IPS-15b (cell line): ENCODE measurements at regions not wholly inside any gene's neighbourhood (a gene's known extent, or its start where the extent isn't known, plus 50 kb on each side); places are given as distances from the start of the nearest gene placed in this dataset.
"Not testable (repeated sequence)": the region's sequence is repeated elsewhere in the genome, so short reads cannot be mapped to it uniquely, and the experiment has no call there.

Experiments used
- H3K27me3 ChIP-seq: one replicate; pipeline ENCODE4 v1.6.1; 2013; ENCODE audit warnings: low read length; ENCODE audit not compliant: control insufficient read depth, insufficient read depth
- H3K36me3 ChIP-seq: one replicate; pipeline ENCODE4 v1.6.1; 2013; ENCODE audit warnings: low read length; ENCODE audit not compliant: control insufficient read depth, insufficient read depth
- H3K4me1 ChIP-seq: one replicate; pipeline ENCODE4 v1.6.1; 2013; ENCODE audit warnings: mild to moderate bottlenecking, low read length; ENCODE audit not compliant: control insufficient read depth, insufficient read depth
- H3K4me3 ChIP-seq: one replicate; pipeline ENCODE4 v1.5.1; 2013; ENCODE audit warnings: low read depth, low read length
- H3K9ac ChIP-seq: one replicate; pipeline ENCODE4 v1.6.1; 2013; ENCODE audit warnings: low read depth, mild to moderate bottlenecking, low read length
- H3K9me3 ChIP-seq: one replicate; pipeline ENCODE4 v1.6.1; 2013; ENCODE audit warnings: mild to moderate bottlenecking, low read length; ENCODE audit not compliant: control insufficient read depth, insufficient read depth

DNA sequence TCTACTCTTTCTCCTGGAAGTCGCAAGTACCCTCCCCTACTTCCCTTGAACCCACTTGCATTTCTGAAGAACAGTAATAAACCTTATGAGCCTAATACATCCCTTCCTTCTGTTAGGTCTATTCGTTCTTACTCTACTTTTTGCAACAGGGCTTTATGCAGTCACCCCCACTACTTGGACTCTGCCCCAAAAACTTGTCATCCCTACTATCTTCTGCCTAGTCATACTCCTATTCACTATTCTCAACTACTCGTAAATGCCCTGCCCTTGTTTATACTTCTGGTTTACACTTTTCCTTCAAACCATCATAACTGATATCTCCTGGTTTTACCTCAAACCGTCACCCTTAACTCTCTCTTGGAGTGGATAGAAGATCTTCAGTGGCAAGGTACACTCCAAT, 55.2 kb upstream of the SLIT2 start:
- no peaks in the 10 kb centered on the region for H3K4me1 ChIP-seq
- H3K9me3 ChIP-seq = no peaks in the 10 kb centered on the region
- no peaks in the 10 kb centered on the region for H3K27me3 ChIP-seq
- H3K9ac ChIP-seq = no peak overlapping the region
- H3K36me3 ChIP-seq = no peaks in the 10 kb centered on the region
- no peak overlapping the region for H3K4me3 ChIP-seq

- H3K4me3 ChIP-seq = no peak overlapping the region
- no peaks in the 10 kb centered on the region for H3K4me1 ChIP-seq
- H3K36me3 ChIP-seq = no peaks in the 10 kb centered on the region
- H3K9me3 ChIP-seq = no peaks in the 10 kb centered on the region
- no peak overlapping the region for H3K9ac ChIP-seq
- H3K27me3 ChIP-seq = no peaks in the 10 kb centered on the region
Measured at GRCh38 chr4:20195071-20195885, 56.4 kb upstream of the SLIT2 start.

DNA sequence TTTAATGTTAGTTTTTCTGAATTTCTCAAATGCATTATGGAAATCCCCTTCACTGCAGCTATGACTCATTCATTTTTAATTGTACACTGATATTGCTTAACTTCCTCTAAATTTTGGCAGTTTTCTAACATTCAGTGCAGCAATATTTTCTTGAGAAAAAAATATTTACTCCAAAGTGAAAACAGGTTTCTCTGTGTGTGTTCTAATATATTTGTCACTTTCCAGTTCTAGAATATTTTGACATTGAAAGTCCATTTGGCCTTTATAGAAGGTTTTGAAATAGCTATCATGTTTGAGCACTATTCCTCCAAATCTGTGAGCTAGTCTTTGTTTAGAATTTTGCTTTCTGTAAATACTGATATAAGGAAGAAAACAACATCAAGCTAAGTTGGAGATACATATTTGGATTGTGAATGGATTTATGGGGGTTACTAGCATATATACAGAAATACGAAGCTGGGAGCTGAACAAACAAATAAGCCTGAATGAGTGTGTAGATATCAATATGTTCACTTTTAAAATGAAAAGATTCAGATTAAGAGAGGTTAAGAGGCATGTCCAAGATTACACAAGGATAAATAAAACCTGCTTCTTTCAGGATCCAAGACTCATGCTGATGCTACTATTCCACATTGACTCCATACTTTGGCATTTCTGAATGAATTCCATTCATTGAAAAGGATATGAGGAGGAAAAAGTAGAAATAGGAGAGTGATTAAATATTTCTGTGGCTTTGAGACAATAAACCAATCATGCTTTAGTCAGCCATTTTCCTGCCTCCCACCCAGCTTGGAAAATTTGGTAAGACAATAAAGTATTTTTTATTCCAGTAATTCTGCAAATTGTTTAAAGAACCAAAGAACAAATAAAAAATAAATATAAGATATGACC, 57.3 kb upstream of the SLIT2 start:
- Histone ChIP-seq H3K9me3 (no peaks in the 10 kb centered on the region), H3K36me3 (no peaks in the 10 kb centered on the region), H3K9ac (no peak overlapping the region), H3K27me3 (no peaks in the 10 kb centered on the region), H3K4me3 (no peak overlapping the region), H3K4me1 (no peaks in the 10 kb centered on the region)

DNA sequence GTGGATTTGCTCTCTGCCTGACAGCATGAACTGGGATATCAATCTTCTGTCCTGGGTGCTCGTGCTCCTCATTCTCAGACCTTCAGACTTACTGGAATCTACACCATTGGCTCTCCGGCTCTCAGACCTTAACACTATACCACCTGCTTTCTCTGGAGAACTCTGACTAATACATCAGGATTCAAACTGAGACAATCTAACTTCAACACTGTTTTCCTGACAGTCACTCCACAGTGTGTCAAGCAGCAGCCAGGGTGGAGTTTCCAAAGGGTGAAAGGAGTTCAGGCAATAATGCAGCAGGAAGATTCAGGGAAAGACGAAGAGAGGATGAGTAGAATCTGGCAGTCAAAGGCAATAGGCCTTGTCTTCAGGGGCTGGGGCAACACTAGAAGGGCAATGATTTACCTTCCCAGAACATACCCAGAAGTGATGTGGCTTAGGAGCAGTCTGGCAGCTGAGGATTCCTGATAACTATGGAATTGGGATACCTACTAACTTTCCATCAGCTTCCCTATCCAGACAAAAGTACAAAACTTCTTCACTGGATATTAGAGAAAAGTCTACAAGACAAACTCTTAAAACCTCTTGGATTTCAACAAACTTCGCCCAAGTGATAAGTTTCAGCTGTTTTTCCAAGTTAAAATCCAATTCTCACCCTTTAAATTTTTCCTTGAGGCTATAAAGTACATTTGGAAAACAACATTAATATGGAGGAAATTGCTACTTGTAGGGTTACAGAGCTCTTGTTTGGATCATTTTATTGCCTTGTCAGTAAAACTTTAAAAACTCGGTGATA, 58.4 kb upstream of the SLIT2 start:
- no peaks in the 10 kb centered on the region for H3K9me3 ChIP-seq
- H3K4me1 ChIP-seq = no peaks in the 10 kb centered on the region
- H3K9ac ChIP-seq = no peak overlapping the region
- H3K27me3 ChIP-seq = no peaks in the 10 kb centered on the region
- H3K36me3 ChIP-seq = no peaks in the 10 kb centered on the region
- H3K4me3 ChIP-seq = no peak overlapping the region

- no peaks in the 10 kb centered on the region for H3K4me1 ChIP-seq
- no peaks in the 10 kb centered on the region for H3K27me3 ChIP-seq
- H3K9ac ChIP-seq = no peak overlapping the region
- no peaks in the 10 kb centered on the region for H3K36me3 ChIP-seq
- no peaks in the 10 kb centered on the region for H3K9me3 ChIP-seq
- H3K4me3 ChIP-seq = no peak overlapping the region
Measured at GRCh38 chr4:20192736-20193135, 59.0 kb upstream of the SLIT2 start.

GRCh38 chr4:20185103-20185502, 66.6 kb upstream of the SLIT2 start:
- Histone ChIP-seq H3K9ac (no peak overlapping the region), H3K4me3 (no peak overlapping the region), H3K36me3 (no peaks in the 10 kb centered on the region), H3K27me3 (no peaks in the 10 kb centered on the region), H3K9me3 (no peaks in the 10 kb centered on the region), H3K4me1 (no peaks in the 10 kb centered on the region)

DNA sequence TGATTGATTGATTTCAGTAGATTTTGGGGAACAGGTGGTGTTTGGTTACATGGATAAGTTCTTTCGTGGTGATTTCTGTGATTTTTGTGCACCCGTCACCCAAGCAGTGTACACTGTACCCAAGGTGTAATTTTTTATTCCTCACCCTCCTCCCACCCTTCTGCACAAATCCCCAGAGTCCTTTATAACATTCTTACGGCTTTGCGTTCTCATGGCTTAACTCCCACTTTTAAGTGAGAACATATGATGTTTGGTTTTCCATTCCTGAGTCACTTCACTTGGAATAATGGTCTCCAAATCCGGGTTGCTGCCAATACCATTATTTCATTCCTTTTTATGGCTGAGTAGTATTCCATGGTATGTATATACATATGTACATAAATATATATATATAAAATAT, 68.6 kb upstream of the SLIT2 start:
- not testable (repeated sequence) for H3K4me3 ChIP-seq

GRCh38 chr4:20181926-20182325, 69.8 kb upstream of the SLIT2 start:
- Histone ChIP-seq H3K4me3 (no peak overlapping the region), H3K36me3 (no peaks in the 10 kb centered on the region)

More for the DNA sequence above, 68.6 kb upstream of the SLIT2 start:
- H3K4me1 ChIP-seq, H3K9ac ChIP-seq, H3K27me3 ChIP-seq, H3K9me3 ChIP-seq, H3K36me3 ChIP-seq: not testable (repeated sequence)

DNA sequence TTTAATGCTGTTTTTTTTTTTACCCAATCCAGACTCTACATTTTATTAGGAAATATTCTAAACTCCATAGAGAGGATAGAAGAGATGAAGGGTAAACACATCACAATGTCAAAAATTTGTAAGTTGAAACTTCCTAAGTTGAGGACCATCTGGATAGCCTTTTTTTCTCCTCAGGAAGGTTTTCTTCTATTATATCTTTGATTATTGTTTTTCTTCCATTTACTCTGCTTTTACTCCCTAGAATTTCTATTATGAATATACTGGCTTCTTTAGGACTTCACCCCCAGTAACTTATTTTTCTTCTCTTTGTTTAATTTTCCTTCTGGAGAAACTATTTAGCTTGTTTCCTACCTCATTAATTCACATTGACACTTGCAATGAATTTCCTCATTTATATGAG, 71.2 kb upstream of the SLIT2 start:
- H3K36me3 ChIP-seq = no peaks in the 10 kb centered on the region
- no peaks in the 10 kb centered on the region for H3K27me3 ChIP-seq
- H3K9ac ChIP-seq = no peak overlapping the region
- no peaks in the 10 kb centered on the region for H3K4me1 ChIP-seq
- H3K9me3 ChIP-seq = no peaks in the 10 kb centered on the region
- H3K4me3 ChIP-seq = no peak overlapping the region

More at GRCh38 chr4:20181926-20182325, 69.8 kb upstream of the SLIT2 start:
- no peaks in the 10 kb centered on the region for H3K4me1 ChIP-seq
- no peaks in the 10 kb centered on the region for H3K27me3 ChIP-seq
- H3K9ac ChIP-seq = no peak overlapping the region
- no peaks in the 10 kb centered on the region for H3K9me3 ChIP-seq

DNA sequence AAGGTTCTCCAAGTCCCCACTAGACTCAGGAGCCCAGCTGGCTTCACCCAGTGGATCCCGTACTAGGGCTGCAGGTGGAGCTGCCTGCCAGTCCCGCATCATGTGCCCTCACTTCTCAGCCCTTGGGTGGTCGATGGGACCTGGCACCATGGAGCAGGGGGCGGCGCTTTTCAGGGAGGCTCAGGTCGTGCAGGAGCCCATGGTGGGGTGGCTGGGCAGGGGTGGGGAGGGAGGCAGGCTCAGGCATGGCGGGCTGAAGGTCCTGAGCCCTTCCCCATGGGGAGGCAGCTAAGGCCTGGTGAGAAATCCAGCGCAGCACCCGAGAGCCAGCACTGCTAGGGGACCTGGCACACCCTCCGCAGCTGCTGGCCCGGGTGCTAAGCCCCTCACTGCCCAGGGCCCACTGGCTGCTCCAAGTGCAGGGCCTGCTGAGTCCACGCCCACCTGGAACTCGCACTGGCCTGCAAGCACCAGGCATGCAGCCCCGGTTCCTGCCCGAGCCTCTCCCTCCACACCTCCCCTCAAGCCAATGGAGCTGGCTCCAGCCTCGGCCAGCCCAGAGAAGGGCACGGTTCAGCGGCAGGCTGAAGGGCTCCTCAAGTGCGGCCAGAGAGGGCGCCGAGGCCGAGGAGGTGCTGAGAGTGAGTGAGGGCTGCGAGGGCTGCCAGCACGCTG, 72.7 kb upstream of the SLIT2 start:
- H3K36me3 ChIP-seq = no peaks in the 10 kb centered on the region

DNA sequence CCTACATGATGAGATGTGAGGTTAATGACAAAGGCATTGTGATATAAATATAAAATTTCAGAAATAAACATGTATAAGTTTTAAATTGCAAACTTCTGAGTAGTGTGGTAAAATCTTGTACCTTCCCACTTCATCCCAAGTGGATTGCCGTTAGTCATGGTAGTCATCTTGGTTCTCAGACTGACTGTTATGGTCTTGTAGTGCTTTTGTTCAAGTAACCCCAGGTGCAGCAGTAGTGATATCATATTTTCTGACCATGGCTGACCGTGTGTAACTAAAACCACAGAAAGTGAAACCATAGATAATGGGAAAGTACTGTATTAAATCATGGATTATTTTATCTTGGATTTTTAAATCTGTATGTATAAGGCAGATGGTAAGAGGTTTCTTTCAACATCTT, 74.8 kb upstream of the SLIT2 start:
- Histone ChIP-seq H3K9me3 (no peaks in the 10 kb centered on the region), H3K36me3 (no peaks in the 10 kb centered on the region), H3K4me1 (no peaks in the 10 kb centered on the region), H3K27me3 (no peaks in the 10 kb centered on the region), H3K4me3 (no peak overlapping the region), H3K9ac (no peak overlapping the region)

More for the DNA sequence above, 72.7 kb upstream of the SLIT2 start:
- H3K9me3 ChIP-seq = no peaks in the 10 kb centered on the region
- no peaks in the 10 kb centered on the region for H3K4me1 ChIP-seq
- no peak overlapping the region for H3K4me3 ChIP-seq
- no peaks in the 10 kb centered on the region for H3K27me3 ChIP-seq
- no peak overlapping the region for H3K9ac ChIP-seq
